ENCODE measurements at regions not wholly inside any gene's neighbourhood (a gene's known extent, or its start where the extent isn't known, plus 50 kb on each side); places are given as distances from the start of the nearest gene placed in this dataset.
"Not testable (repeated sequence)": the region's sequence is repeated elsewhere in the genome, so short reads cannot be mapped to it uniquely, and the experiment has no call there.

- not testable (repeated sequence) for TF ChIP-seq CTCF (IDR thresholded peaks at IDR 0.05); TCF7L2 (IDR thresholded peaks at IDR 0.05; ENCODE audit: low read depth, low read length); SIN3A (IDR thresholded peaks at IDR 0.05; ENCODE audit: borderline replicate concordance, insufficient read depth, low read depth, low read length); POLR2AphosphoS5 (IDR thresholded peaks at IDR 0.05; ENCODE audit: low read depth, low read length); REST (IDR thresholded peaks at IDR 0.05; ENCODE audit: insufficient read depth in 1 of 2, low read depth in 2 of 2, low read length in 1 of 2)
These were observed 797.3 kb downstream of the KCNA4 start for GRCh38 chr11:29219531-29219930.
